C1 segment of cervical spinal cord (tissue), 14 donors: ENCODE measurements at regions not wholly inside any gene's neighbourhood (a gene's known extent, or its start where the extent isn't known, plus 50 kb on each side); places are given as distances from the start of the nearest gene placed in this dataset.
"Not testable (repeated sequence)": the region's sequence is repeated elsewhere in the genome, so short reads cannot be mapped to it uniquely, and the experiment has no call there.

Experiments used
- DNase-seq, 14 donors: peaks; one replicate each; lab custom pipeline; 2025; lab: John Stamatoyannopoulos, UW

DNA sequence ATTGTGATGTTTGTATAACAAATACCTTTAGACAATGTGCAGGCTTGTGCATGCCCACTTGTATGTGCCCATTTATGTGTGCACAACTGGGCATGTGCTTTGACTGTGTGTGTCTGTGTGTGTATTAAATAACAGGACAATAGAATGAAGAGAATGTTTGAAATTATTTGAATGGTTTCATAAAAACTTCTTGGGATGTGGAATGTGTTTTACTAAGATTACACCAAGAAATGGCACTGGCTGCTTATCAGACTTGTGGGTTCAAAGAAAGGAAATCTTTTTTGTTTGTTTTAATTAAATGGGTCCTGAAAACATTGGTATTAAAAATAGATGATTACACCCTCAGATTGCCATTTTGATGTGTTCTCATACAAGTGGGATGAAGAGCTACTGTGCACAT is 191.6 kb upstream of the CCN2 start:
- DNase-seq: no peak

- no peak for DNase-seq
Measured at GRCh38 chr6:132142308-132142707, 191.1 kb upstream of the CCN2 start.

DNA sequence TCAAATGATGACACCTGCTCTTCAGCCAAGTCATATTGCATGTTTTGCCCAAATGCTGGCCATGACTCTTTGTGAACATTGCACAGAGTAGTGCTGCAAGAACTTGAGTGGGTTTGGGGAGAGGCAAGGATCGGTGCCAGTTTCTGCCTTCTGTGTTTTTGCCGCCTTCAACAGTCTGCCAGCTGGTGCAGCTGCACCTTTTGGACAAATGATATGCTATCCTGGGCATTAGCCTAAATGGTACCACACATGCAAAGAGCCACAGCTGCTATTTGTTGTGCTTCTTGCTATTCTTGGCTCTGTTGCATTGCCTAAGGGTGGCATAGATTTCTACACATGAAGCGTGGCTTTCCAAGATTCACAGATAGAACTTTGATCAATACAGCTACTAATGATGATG is 189.0 kb upstream of the CCN2 start:
- DNase-seq: no peak

- no peak for DNase-seq
Measured at GRCh38 chr6:132139611-132140010, 188.4 kb upstream of the CCN2 start.

DNA sequence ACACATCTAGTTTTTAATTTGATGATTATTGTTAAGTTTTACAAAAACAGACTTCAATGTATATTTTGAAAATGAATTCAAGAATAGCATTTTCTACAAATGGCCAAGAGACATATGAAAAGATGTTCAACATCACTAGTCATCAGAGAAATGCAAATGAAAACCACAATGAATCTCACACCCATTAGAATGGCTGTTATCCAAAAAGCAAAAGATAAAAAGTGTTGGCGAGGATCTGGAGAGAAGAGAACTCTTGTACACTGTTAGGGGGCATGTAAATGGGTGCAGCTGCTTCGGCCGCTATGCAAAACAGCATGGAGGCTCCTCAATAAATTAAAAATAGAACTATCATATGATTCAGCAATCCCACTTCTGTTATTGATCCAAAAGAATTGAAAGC is 185.8 kb upstream of the CCN2 start:
- no peak for DNase-seq

DNA sequence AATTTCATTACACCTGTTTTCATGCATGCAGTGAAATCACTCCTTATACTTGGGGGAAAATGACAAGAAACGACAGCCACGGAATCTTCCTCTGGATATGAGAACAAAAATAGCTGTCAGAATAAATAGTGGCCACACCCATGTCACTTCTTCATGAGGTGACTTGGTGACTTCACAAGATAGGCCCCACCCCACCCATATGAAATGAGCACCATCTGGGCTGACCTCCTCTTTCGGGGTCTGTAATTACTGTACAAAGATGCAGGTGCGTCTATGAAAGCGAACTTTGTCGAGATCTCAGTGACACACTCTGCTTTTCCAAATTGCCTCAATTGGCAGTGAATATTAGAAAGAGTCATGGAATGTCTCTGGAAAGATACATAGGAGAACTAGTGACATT is 184.2 kb upstream of the CCN2 start:
- DNase-seq: no peak

DNA sequence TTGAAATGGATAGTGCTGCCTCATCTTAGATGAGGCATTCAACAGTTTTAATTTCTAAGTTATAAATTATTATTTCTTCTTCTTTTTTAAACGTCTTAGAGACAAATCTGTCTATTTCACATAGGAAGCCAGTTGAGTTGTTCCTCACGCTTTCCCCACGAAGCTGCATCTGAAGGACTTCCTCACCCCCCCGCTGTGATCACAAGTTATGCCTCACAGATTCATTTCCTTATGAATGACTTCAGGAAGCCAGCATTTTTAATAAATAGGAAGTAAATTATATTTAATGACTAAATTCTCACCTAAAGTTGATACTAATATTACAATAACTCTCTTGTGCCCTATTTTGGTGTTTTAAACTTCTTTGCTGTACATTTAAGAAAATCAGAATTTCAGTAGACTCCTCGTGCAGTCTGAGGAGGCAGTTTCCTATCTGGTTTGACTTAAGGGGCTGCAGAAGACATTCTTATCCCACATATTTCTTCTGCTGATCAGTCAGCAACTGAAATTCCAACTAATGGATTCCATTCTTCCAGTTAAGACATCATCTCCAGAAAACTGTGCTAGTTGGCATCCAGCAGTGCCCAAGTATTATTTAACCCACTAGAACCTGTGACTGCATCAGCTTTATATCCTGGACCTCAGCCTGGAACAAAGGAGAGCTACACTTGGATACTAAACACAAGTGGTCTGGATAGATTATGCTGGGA is 182.7 kb upstream of the CCN2 start:
- DNase-seq: no peak

- DNase-seq: peak in 8 of 14 donors; percentile 10 to 33 (median 17)
Measured at GRCh38 chr6:132132924-132133639, 181.9 kb upstream of the CCN2 start.

- no peak for DNase-seq
Measured at GRCh38 chr6:132132422-132132821, 181.2 kb upstream of the CCN2 start.

GRCh38 chr6:132131758-132132157 is 180.6 kb upstream of the CCN2 start:
- DNase-seq: peak in 2 of 14 donors; percentile 19 to 22

DNA sequence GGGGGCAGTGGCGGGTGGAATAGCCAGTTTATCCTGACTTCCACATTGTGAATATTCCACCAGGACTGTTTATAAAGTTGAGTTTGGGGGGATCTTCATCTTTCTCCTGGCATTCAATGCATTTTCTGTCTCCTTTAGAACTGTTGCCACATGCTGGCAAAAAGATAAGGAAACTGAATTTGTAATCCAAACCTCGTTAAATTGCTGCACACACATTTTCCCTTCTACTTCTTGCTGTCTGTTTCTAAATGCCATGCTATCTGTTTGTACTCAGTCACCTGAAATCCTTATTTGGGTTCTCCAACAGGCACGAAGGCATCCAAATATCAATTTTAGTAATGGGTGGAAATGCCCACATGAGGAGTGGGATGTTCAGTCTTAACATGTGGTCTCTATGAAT is 180.2 kb upstream of the CCN2 start:
- DNase-seq: no peak

GRCh38 chr6:132130626-132131298 is 179.6 kb upstream of the CCN2 start:
- peak in 4 of 14 donors; percentile 13 to 36 (median 20) for DNase-seq

DNA sequence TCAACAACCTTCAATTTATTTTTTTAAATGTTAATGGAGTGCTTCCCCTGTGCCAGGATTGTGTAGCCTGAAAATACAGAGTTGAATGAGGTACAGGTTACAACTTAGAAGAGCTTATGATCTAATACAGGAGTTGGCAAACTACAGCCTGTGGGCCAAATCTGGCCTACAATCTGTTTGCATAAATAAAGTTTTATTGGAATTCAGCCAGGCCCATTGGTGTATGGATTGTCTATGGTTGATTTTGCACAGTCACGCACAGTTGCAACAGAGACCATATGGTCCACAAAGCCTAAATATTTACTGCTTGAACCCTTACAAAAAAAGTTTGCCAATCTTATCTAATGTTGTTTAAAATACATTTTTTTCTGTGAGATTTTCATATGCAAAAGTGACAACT is 177.3 kb upstream of the CCN2 start:
- no peak for DNase-seq

DNA sequence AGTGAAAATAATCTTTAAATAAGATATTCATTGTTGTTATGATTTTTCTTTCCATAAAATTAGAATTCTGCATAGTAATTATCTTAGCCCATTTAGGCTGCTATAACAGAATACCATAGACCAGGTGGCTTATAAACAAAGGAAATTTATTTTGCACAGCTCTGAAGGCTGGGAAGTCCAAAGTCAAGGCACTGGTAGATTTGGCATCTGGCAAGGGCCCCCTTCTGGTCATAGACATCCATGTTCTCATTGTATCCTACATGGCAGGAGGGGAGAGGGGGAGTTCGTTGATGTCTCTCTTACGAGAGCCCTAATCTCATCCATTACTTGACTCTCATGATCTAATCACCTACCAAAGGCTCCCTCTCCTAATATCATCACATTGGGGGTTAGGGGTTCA is 175.0 kb upstream of the CCN2 start:
- no peak for DNase-seq

DNA sequence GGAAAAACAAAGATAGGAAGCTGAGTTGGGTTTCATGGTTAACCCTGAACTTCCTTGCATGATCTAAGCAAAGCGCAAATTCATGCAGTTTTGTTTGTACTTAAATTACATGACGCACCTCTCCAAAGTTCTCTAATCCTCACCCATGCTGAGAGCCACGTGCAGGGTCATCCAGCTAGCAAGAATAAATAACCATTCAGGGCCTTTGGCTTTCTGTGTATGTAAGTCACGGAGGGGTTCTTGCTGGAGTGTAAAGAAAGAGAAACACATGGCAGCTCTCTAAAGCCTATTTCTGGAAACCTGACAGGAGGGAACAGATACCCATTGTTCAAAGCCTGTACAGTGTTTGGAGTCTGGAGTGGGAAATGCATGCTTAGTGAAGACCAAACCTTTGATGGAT is 171.7 kb upstream of the CCN2 start:
- DNase-seq: peak in 10 of 14 donors; percentile 5 to 72 (median 29)

DNA sequence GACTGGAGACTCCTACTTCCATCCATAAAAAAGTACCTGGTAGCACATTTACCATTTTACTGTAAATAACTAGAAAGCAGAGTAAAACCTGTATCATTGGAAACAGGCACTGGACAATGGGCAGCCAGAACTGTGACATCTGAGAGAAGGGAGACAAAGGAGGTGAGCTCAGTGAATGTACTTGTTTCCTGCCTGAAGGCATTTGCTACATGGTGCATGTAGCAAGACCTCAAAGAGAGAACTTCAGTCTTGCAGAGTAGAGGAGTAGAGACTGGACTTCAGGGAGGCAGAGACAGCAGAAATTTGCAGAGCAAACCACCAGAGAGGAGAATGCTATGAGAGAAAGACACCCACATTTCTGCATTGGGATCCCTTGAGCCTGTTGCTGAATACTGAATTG is 171.0 kb upstream of the CCN2 start:
- DNase-seq: no peak

DNA sequence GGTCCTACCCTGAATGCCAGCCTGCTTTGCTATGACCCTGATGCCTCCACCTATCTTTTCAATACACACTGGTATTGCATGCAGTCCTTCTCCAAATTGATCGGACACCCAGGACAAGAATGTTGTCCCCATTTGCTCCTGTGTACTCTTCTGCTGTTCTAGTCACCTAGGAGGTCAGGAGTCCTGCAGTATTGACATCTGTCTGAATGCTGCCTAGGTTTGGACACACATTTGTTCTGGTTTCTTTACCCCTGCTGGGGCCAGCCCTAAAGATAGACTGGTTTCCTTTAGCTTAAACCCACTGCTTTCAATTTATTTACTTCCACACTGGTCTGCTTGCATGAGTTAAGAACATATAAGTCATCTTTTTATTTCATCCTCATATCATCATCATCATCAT is 167.0 kb upstream of the CCN2 start:
- no peak for DNase-seq

DNA sequence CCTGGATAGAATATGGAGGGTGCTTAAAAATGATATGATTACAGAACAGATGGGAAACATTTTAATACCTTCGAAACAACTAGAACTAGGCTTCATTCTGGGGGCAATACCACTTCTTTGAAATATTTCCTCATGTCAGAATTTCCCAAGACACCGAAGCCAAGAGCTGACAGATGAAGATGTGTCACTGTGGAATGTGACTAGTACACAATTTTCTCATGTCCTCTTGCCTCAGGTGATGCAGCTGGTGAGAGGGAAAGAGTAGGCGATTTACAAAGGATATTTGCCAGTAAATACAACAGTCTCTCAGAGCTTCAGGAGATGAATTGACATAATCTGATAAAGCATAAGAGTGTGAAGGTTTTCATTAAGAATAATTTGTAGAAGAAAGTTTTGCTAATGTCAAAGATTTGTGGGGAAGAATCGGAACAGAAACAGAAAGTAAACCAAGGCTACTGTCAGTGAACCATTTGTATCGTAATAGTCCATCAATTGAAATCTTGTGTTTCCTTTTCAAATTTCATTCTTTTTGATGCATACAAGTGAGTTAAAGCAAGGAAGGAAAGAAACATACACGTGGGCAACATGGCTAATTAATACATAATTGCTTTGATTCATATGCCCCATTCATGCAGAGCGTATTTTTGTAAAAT is 164.7 kb upstream of the CCN2 start:
- no peak for DNase-seq

DNA sequence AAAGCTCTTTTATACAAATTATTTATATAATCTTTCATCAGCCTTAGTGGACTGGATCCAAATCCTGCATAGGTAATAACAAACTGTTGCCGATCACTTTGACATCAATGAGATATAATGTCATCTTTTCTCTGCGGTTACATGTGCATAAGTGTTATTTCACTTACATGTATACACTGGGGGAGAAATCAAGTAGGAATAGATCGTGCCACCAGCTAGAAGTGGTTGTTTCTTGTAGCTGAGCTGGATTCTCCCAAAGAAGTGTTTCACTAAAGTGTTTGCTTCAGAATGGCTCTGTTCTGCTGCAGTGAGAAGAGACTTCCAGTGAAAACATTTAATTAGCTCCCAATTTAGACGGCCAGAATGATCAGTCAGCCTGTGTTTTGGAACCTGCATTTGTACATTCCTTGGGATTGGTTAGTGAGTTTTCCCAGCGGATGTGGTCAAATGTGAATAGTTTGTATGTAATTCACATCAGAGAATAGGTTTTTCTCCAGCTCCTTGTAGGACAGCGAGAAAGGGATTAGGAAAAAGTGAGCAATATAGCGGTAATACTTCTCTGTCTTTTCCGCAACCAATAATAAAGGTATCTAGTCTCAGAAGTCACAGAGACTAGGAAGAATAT is 163.1 kb upstream of the CCN2 start:
- DNase-seq: no peak

DNA sequence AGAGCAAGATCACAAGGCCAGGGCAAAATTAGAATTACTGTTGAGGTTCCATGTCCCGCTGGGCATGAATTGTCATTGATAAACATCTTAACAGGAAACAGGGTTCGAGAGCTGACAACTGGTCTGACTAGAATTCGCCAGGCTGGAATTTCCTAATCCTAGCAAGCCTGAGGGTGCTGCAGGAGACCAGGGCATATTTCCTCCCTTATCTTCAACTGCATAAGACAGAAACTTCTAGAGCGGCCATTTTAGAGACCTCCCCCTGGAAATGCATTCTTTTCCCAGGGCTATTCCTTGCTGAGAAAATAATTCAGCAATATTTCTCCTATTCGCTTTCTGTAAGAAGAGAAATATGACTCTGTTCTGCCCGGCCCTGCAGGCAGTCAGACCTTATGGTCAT is 158.6 kb upstream of the CCN2 start:
- not testable (repeated sequence) for DNase-seq

DNA sequence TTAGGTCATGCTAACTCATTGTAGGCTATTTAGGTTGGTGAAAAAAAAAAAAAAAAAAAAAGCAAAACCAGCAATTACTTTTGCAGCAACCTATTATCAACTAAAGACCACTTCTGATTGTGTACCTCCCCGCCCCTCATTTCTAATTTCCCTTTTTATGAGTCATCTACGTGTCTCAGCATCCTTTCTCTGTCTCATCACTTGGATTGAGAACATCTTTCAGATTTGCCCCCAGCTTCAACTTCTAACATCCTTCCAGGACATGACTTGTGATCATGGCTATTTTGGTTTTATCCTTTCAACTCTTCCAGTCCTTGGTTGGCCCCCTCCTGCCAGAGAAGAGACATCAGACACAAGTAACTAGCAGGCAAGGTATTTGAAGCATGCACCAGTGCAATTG is 156.7 kb upstream of the CCN2 start:
- DNase-seq: no peak

DNA sequence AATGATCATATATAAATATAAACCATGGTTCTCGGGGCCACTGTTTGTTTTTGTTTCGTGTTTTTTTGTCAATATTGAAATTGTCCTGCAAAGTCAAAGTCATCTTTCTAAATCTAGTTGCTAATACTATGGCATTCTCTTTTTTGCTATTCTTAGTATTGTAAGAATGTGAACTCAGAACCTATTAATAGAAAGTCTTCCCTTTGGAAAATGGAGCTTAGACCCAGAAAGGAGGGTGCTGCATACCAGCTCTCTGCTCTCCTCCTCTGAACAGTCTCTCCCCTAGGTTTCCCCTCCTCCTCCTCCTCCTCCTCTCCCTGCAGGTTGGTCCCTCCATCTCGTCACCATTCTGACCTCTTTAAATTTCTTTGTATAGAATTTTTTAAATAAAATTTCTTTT is 150.4 kb upstream of the CCN2 start:
- no peak for DNase-seq
